Activated CD8-positive, alpha-beta T cell treated with anti-CD3 and anti-CD28 coated beads for 36 hours (primary cell): ENCODE measurements at regions not wholly inside any gene's neighbourhood (a gene's known extent, or its start where the extent isn't known, plus 50 kb on each side); places are given as distances from the start of the nearest gene placed in this dataset.
"Not testable (repeated sequence)": the region's sequence is repeated elsewhere in the genome, so short reads cannot be mapped to it uniquely, and the experiment has no call there.

Experiments used
- ATAC-seq: fragments of 200-7000 bp; cut with Tn5 transposase; one replicate; pipeline ENCODE4 v1.10.0; 2021; ENCODE audit warnings: mild to moderate bottlenecking, moderate library complexity
- CTCF ChIA-PET: fragments of 350-600 bp; sonication (Branson Sonifier 250); formaldehyde crosslinking; loops from one replicate; lab custom pipeline; 2021; ENCODE audit warnings: antibody characterized with exemption; lab: Charles Lee
- POLR2A ChIA-PET: fragments of 350-600 bp; sonication (Branson Sonifier 250); formaldehyde crosslinking; loops from one replicate; lab custom pipeline; 2021; ENCODE audit warnings: antibody characterized with exemption; lab: Charles Lee
- DNase-seq: peaks from one replicate; pipeline ENCODE4 v3.0.0-alpha.2; 2020
- H3K27ac Mint-ChIP-seq: one replicate; pipeline ENCODE4 v1.8.0; 2021; ENCODE audit warnings: mild to moderate bottlenecking, mixed read lengths
- H3K27me3 Mint-ChIP-seq: one replicate; pipeline ENCODE4 v1.8.0; 2021; ENCODE audit warnings: mixed read lengths
- H3K36me3 Mint-ChIP-seq: one replicate; pipeline ENCODE4 v1.8.0; 2021; ENCODE audit warnings: low read depth, mixed read lengths
- H3K4me1 Mint-ChIP-seq: one replicate; pipeline ENCODE4 v1.8.0; 2021; ENCODE audit warnings: low read depth, mixed read lengths
- H3K4me3 Mint-ChIP-seq: one replicate; pipeline ENCODE4 v1.8.0; 2021; ENCODE audit warnings: mild to moderate bottlenecking, moderate library complexity, mixed read lengths
- H3K9me3 Mint-ChIP-seq: one replicate; pipeline ENCODE4 v1.8.0; 2021; ENCODE audit warnings: mixed read lengths
- intact Hi-C: fragments of 100-400 bp; cut with micrococcal nuclease; formaldehyde crosslinking; loops from one replicate; pipeline ENCODE4 v1.10.0; 2022

- CTCF ChIA-PET, H3K27ac Mint-ChIP-seq, DNase-seq, ATAC-seq, intact Hi-C loops, H3K4me1 Mint-ChIP-seq, POLR2A ChIA-PET, H3K27me3 Mint-ChIP-seq, H3K4me3 Mint-ChIP-seq, H3K36me3 Mint-ChIP-seq, H3K9me3 Mint-ChIP-seq: not testable (repeated sequence)
Measured at GRCh38 chr7:75201606-75202079, 109.3 kb downstream of the GTF2IRD2B start.

GRCh38 chr7:75205367-75206085, 113.1 kb downstream of the GTF2IRD2B start:
- POLR2A ChIA-PET, H3K27ac Mint-ChIP-seq, ATAC-seq, H3K4me1 Mint-ChIP-seq, DNase-seq, CTCF ChIA-PET, H3K27me3 Mint-ChIP-seq, H3K36me3 Mint-ChIP-seq, H3K9me3 Mint-ChIP-seq, H3K4me3 Mint-ChIP-seq, intact Hi-C loops: not testable (repeated sequence)

GRCh38 chr7:75215460-75215859, 123.1 kb downstream of the GTF2IRD2B start:
- H3K27ac Mint-ChIP-seq, DNase-seq, CTCF ChIA-PET, H3K36me3 Mint-ChIP-seq, H3K4me1 Mint-ChIP-seq, H3K4me3 Mint-ChIP-seq, POLR2A ChIA-PET, intact Hi-C loops, H3K27me3 Mint-ChIP-seq, H3K9me3 Mint-ChIP-seq, ATAC-seq: not testable (repeated sequence)

- DNase-seq, H3K36me3 Mint-ChIP-seq, intact Hi-C loops, CTCF ChIA-PET, POLR2A ChIA-PET, H3K27ac Mint-ChIP-seq, ATAC-seq, H3K9me3 Mint-ChIP-seq, H3K27me3 Mint-ChIP-seq, H3K4me3 Mint-ChIP-seq, H3K4me1 Mint-ChIP-seq: not testable (repeated sequence)
Measured at GRCh38 chr7:75216963-75217362, 124.6 kb downstream of the GTF2IRD2B start.

GRCh38 chr7:75226102-75226501, 133.7 kb downstream of the GTF2IRD2B start:
- H3K4me1 Mint-ChIP-seq, POLR2A ChIA-PET, intact Hi-C loops, H3K27me3 Mint-ChIP-seq, H3K9me3 Mint-ChIP-seq, H3K27ac Mint-ChIP-seq, CTCF ChIA-PET, DNase-seq, H3K4me3 Mint-ChIP-seq, ATAC-seq, H3K36me3 Mint-ChIP-seq: not testable (repeated sequence)

GRCh38 chr7:75229558-75229957, 137.2 kb downstream of the GTF2IRD2B start:
- POLR2A ChIA-PET, H3K27me3 Mint-ChIP-seq, H3K9me3 Mint-ChIP-seq, H3K27ac Mint-ChIP-seq, H3K4me1 Mint-ChIP-seq, intact Hi-C loops, H3K36me3 Mint-ChIP-seq, DNase-seq, H3K4me3 Mint-ChIP-seq, ATAC-seq, CTCF ChIA-PET: not testable (repeated sequence)

GRCh38 chr7:75230558-75230957, 138.2 kb downstream of the GTF2IRD2B start:
- H3K27me3 Mint-ChIP-seq, H3K4me3 Mint-ChIP-seq, DNase-seq, ATAC-seq, H3K4me1 Mint-ChIP-seq, H3K36me3 Mint-ChIP-seq, H3K9me3 Mint-ChIP-seq, POLR2A ChIA-PET, CTCF ChIA-PET, H3K27ac Mint-ChIP-seq, intact Hi-C loops: not testable (repeated sequence)

GRCh38 chr7:75235092-75235826, 142.9 kb downstream of the GTF2IRD2B start:
- H3K9me3 Mint-ChIP-seq, DNase-seq, CTCF ChIA-PET, H3K4me1 Mint-ChIP-seq, intact Hi-C loops, H3K27me3 Mint-ChIP-seq, POLR2A ChIA-PET, H3K4me3 Mint-ChIP-seq, ATAC-seq, H3K27ac Mint-ChIP-seq, H3K36me3 Mint-ChIP-seq: not testable (repeated sequence)

- POLR2A ChIA-PET, intact Hi-C loops, H3K27ac Mint-ChIP-seq, H3K4me1 Mint-ChIP-seq, ATAC-seq, H3K4me3 Mint-ChIP-seq, H3K36me3 Mint-ChIP-seq, H3K9me3 Mint-ChIP-seq, CTCF ChIA-PET, DNase-seq, H3K27me3 Mint-ChIP-seq: not testable (repeated sequence)
Measured at GRCh38 chr7:75235827-75236167, 143.4 kb downstream of the GTF2IRD2B start.

- H3K36me3 Mint-ChIP-seq, H3K4me1 Mint-ChIP-seq, H3K9me3 Mint-ChIP-seq, H3K4me3 Mint-ChIP-seq, intact Hi-C loops, H3K27ac Mint-ChIP-seq, H3K27me3 Mint-ChIP-seq, POLR2A ChIA-PET, CTCF ChIA-PET: not testable (repeated sequence)
- peak; percentile 66 for DNase-seq
- peak; percentile 88 for ATAC-seq
Measured at GRCh38 chr7:75237255-75238187, 145.1 kb downstream of the GTF2IRD2B start.

- H3K4me1 Mint-ChIP-seq, DNase-seq, H3K9me3 Mint-ChIP-seq, H3K4me3 Mint-ChIP-seq, H3K27ac Mint-ChIP-seq, H3K27me3 Mint-ChIP-seq, intact Hi-C loops, POLR2A ChIA-PET, CTCF ChIA-PET, H3K36me3 Mint-ChIP-seq: not testable (repeated sequence)
- ATAC-seq = peak; percentile 2
Measured at GRCh38 chr7:75238309-75238708, 145.9 kb downstream of the GTF2IRD2B start.
